ENCODE measurements at regions not wholly inside any gene's neighbourhood (a gene's known extent, or its start where the extent isn't known, plus 50 kb on each side); places are given as distances from the start of the nearest gene placed in this dataset.

DNA sequence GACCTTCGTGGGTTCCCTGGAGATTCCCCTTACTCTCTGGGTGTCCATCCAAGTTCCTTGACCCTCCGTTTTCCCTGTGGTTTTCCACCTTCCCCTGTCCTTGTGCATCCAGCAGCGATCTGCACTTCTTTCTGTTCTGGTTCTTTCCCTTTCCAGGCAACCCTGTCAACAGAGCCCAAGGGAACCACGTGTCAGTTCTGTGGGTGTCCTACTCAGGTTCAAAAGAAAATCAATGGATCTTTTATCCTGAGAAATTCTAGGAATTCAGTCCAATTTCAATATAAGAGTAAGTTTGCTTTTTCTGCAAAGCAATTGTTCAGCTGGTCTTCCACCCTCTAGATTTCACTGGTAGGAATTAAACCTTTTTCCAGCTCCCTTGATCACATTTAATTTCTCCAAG lies 1394.8 kb upstream of the SLC10A2 start:
- TF ChIP-seq POLR2A (IDR thresholded peaks at IDR 0.05): no peak
- TF ChIP-seq, protein P1, sequence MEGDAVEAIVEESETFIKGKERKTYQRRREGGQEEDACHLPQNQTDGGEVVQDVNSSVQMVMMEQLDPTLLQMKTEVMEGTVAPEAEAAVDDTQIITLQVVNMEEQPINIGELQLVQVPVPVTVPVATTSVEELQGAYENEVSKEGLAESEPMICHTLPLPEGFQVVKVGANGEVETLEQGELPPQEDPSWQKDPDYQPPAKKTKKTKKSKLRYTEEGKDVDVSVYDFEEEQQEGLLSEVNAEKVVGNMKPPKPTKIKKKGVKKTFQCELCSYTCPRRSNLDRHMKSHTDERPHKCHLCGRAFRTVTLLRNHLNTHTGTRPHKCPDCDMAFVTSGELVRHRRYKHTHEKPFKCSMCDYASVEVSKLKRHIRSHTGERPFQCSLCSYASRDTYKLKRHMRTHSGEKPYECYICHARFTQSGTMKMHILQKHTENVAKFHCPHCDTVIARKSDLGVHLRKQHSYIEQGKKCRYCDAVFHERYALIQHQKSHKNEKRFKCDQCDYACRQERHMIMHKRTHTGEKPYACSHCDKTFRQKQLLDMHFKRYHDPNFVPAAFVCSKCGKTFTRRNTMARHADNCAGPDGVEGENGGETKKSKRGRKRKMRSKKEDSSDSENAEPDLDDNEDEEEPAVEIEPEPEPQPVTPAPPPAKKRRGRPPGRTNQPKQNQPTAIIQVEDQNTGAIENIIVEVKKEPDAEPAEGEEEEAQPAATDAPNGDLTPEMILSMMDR (IDR thresholded peaks at IDR 0.05): no peak

Measured in lower leg skin (tissue), 3 donors.